HEK293 (cell line): ENCODE measurements at regions not wholly inside any gene's neighbourhood (a gene's known extent, or its start where the extent isn't known, plus 50 kb on each side); places are given as distances from the start of the nearest gene placed in this dataset.

ENCODE experiments used
- CTCF ChIA-PET: fragments of 350-600 bp; formaldehyde crosslinking; extraction: SDS; loops from one replicate; lab custom pipeline; 2021; ENCODE audit warnings: antibody characterized with exemption; lab: Yijun Ruan, JAX
- POLR2A ChIA-PET: fragments of 300-600 bp; formaldehyde crosslinking; extraction: SDS; loops from one replicate; lab custom pipeline; 2020; ENCODE audit warnings: antibody characterized with exemption, inconsistent platforms; lab: Yijun Ruan, JAX
- H3K27ac ChIP-seq: fragments of 200-500 bp; sonication (Bioruptor generic); 2 replicates; pipeline ENCODE4 v1.5.1; 2014; ENCODE audit warnings: low read depth, low read length, control low read depth, inconsistent platforms; ENCODE audit errors: extremely low read depth
- H3K36me3 ChIP-seq, 2 experiments: fragments of 200-500 bp in 1 of 2; sonication (Bioruptor generic) in 1 of 2; 1 replicate in 1 of 2; 2 replicates in 1 of 2; pipeline ENCODE4 v1.5.1; 2014 to 2017; ENCODE audit warnings: inconsistent platforms in 2 of 2, low read length in 2 of 2; ENCODE audit not compliant: control insufficient read depth in 2 of 2, insufficient read depth in 1 of 2
- H3K4me1 ChIP-seq: fragments of 200-500 bp; sonication (Bioruptor generic); 2 replicates; pipeline ENCODE4 v1.5.1; 2014; ENCODE audit warnings: mild to moderate bottlenecking, low read length, inconsistent platforms; ENCODE audit not compliant: control insufficient read depth, insufficient read depth
- H3K4me3 ChIP-seq: 2 replicates; pipeline ENCODE4 v1.5.1; 2011; ENCODE audit warnings: low read depth, mild to moderate bottlenecking, control low read depth, low read length, moderate library complexity
- H3K9me3 ChIP-seq: fragments of 200-500 bp; sonication (Bioruptor generic); 2 replicates; pipeline ENCODE4 v1.5.1; 2014; ENCODE audit warnings: low read depth, low read length, inconsistent platforms; ENCODE audit not compliant: control insufficient read depth, insufficient read depth
- ZNF10 ChIP-seq: fragments of 450-650 bp; formaldehyde crosslinking; IDR thresholded peaks from 2 replicates; pipeline ENCODE4 v1.5.1; 2017; ENCODE audit warnings: missing biosample characterization, missing genetic modification characterization
- ZNF112 ChIP-seq: fragments of 450-650 bp; formaldehyde crosslinking; IDR thresholded peaks from 2 replicates; pipeline ENCODE4 v1.5.0; 2017; ENCODE audit warnings: missing biosample characterization, missing genetic modification characterization
- ZNF211 ChIP-seq: fragments of 450-650 bp; formaldehyde crosslinking; IDR thresholded peaks from 2 replicates; pipeline ENCODE4 v1.5.1; 2016; ENCODE audit warnings: low read depth, missing biosample characterization, missing genetic modification characterization
- ZNF324 ChIP-seq: fragments of 450-650 bp; formaldehyde crosslinking; IDR thresholded peaks from 2 replicates; pipeline ENCODE4 v1.5.1; 2016; ENCODE audit warnings: missing biosample characterization, missing genetic modification characterization
- ZNF350 ChIP-seq: fragments of 450-650 bp; formaldehyde crosslinking; IDR thresholded peaks from 2 replicates; pipeline ENCODE4 v1.5.0; 2017; ENCODE audit warnings: missing biosample characterization, mild to moderate bottlenecking, missing genetic modification characterization
- ZNF610 ChIP-seq: fragments of 450-650 bp; formaldehyde crosslinking; IDR thresholded peaks from 2 replicates; pipeline ENCODE4 v1.5.1; 2016; ENCODE audit warnings: missing biosample characterization, missing genetic modification characterization, borderline replicate concordance
- ZNF629 ChIP-seq: fragments of 450-650 bp; formaldehyde crosslinking; IDR thresholded peaks from 2 replicates; pipeline ENCODE4 v1.5.1; 2017; ENCODE audit warnings: missing biosample characterization, missing genetic modification characterization
- ZNF664 ChIP-seq: fragments of 450-650 bp; formaldehyde crosslinking; IDR thresholded peaks from 2 replicates; pipeline ENCODE4 v1.5.1; 2016; ENCODE audit warnings: missing biosample characterization, missing genetic modification characterization
- ZNF768 ChIP-seq: fragments of 450-650 bp; formaldehyde crosslinking; IDR thresholded peaks from 2 replicates; pipeline ENCODE4 v1.5.1; 2018; ENCODE audit warnings: missing biosample characterization, mild to moderate bottlenecking, missing genetic modification characterization
- ZNF791 ChIP-seq: fragments of 450-650 bp; formaldehyde crosslinking; IDR thresholded peaks from 2 replicates; pipeline ENCODE4 v1.5.1; 2016; ENCODE audit warnings: missing biosample characterization, missing genetic modification characterization
- ZSCAN23 ChIP-seq: fragments of 450-650 bp; formaldehyde crosslinking; IDR thresholded peaks from 2 replicates; pipeline ENCODE4 v1.5.1; 2016; ENCODE audit warnings: missing biosample characterization, missing genetic modification characterization
- TF ChIP-seq, protein P1 (sequence below): fragments of 450-650 bp; formaldehyde crosslinking; IDR thresholded peaks from 2 replicates; pipeline ENCODE4 v1.5.1; 2016; ENCODE audit warnings: missing biosample characterization, missing genetic modification characterization
- TF ChIP-seq, protein P2 (sequence below): fragments of 450-650 bp; formaldehyde crosslinking; IDR thresholded peaks from 2 replicates; pipeline ENCODE4 v1.5.1; 2016; ENCODE audit warnings: missing biosample characterization, missing genetic modification characterization
- TF ChIP-seq, protein P3 (sequence below): fragments of 450-650 bp; formaldehyde crosslinking; IDR thresholded peaks from 2 replicates; pipeline ENCODE4 v1.5.1; 2017; ENCODE audit warnings: missing biosample characterization, missing genetic modification characterization
- TF ChIP-seq, protein P4 (sequence below): fragments of 450-650 bp; formaldehyde crosslinking; conservative IDR thresholded peaks from 2 replicates; pipeline ENCODE4 v1.5.1; 2016; ENCODE audit warnings: low read depth, missing biosample characterization, missing genetic modification characterization
- TF ChIP-seq, protein P5 (sequence below): fragments of 450-650 bp; formaldehyde crosslinking; IDR thresholded peaks from 2 replicates; pipeline ENCODE4 v1.5.1; 2016; ENCODE audit warnings: missing biosample characterization, missing genetic modification characterization

DNA sequence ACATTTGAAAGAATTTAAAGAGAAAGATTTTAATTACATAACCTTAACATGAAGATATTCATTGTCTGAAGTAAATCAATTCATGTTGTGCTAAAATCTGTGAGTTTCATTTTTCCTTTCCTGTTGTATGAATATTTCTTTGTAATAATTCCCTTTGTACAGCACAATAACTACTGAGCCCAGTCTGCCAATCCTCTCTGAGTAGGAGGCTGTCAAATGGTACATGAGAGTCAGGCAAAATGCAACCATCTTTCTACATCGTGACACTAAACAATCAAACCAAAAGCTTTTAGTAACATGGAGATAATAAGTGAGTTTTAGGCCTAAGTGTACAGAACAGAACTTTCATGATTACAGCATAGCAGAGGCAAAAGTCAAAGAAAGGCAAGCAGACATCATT lies 165.5 kb downstream of the PLPPR4 start (continued):
- TF ChIP-seq ZNF10 (no peak), ZSCAN23 (tag by site-specific recombination) (no peak)
- TF ChIP-seq, protein P1, sequence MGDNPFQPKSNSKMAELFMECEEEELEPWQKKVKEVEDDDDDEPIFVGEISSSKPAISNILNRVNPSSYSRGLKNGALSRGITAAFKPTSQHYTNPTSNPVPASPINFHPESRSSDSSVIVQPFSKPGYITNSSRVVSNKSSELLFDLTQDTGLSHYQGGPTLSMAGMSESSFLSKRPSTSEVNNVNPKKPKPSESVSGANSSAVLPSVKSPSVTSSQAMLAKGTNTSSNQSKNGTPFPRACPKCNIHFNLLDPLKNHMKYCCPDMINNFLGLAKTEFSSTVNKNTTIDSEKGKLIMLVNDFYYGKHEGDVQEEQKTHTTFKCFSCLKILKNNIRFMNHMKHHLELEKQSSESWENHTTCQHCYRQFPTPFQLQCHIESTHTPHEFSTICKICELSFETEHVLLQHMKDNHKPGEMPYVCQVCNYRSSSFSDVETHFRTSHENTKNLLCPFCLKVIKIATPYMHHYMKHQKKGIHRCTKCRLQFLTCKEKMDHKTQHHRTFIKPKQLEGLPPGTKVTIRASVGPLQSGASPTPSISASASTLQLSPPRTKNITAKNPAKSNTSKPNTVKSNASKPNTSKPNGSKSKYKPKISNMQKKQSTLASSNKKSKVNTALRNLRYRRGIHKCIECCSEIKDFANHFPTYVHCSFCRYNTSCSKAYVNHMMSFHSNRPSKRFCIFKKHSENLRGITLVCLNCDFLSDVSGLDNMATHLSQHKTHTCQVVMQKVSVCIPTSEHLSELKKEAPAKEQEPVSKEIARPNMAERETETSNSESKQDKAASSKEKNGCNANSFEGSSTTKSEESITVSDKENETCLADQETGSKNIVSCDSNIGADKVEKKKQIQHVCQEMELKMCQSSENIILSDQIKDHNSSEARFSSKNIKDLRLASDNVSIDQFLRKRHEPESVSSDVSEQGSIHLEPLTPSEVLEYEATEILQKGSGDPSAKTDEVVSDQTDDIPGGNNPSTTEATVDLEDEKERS (tag by site-specific recombination), result no peak
- TF ChIP-seq, protein P2, sequence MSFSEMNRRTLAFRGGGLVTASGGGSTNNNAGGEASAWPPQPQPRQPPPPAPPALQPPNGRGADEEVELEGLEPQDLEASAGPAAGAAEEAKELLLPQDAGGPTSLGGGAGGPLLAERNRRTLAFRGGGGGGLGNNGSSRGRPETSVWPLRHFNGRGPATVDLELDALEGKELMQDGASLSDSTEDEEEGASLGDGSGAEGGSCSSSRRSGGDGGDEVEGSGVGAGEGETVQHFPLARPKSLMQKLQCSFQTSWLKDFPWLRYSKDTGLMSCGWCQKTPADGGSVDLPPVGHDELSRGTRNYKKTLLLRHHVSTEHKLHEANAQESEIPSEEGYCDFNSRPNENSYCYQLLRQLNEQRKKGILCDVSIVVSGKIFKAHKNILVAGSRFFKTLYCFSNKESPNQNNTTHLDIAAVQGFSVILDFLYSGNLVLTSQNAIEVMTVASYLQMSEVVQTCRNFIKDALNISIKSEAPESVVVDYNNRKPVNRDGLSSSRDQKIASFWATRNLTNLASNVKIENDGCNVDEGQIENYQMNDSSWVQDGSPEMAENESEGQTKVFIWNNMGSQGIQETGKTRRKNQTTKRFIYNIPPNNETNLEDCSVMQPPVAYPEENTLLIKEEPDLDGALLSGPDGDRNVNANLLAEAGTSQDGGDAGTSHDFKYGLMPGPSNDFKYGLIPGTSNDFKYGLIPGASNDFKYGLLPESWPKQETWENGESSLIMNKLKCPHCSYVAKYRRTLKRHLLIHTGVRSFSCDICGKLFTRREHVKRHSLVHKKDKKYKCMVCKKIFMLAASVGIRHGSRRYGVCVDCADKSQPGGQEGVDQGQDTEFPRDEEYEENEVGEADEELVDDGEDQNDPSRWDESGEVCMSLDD (tag by site-specific recombination), result no peak

DNA sequence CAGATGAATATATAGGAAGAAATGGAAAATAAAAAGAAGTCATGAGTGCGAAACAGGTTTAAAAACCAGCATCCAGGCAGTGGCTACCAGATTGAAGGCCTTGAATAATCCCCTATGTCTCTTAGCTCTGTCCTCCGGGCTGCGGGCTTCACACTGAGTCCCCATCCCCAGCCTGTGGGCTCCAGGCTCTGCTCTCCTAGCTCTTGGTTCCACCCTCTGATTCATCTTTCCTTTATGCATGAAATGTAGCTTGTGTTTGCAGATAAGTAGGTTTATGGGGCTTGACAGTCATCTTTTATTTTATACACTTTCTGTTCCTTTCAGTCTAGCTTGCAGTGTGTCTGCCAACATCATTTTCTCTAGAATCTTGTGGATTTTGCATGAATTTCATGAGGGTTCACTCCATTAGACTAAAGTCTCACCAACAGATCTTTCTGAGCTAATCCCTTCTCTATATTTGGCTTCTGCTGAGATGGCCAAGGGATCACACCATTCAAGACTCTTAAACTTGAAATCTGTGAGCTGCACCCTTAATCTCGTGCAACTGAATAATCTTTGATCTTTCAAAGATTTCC lies 174.5 kb downstream of the PLPPR4 start:
- ChIA-PET POLR2A (no interaction called here), CTCF (interaction anchor here (0.6 kb wide), 1 partner anchor 40 kb away, joined by 3 read pairs; no protein-coding TSS in a partner anchor)
- no peak overlapping the region for H3K4me3 ChIP-seq
- H3K36me3 ChIP-seq, result no peaks in the 10 kb centered on the region
- H3K9me3 ChIP-seq, result no peaks in the 10 kb centered on the region
- no peaks in the 10 kb centered on the region for H3K4me1 ChIP-seq
- TF ChIP-seq ZNF768 (tag by site-specific recombination) (no peak), ZNF791 (tag by site-specific recombination) (no peak), ZNF350 (no peak)
- TF ChIP-seq, protein P3, sequence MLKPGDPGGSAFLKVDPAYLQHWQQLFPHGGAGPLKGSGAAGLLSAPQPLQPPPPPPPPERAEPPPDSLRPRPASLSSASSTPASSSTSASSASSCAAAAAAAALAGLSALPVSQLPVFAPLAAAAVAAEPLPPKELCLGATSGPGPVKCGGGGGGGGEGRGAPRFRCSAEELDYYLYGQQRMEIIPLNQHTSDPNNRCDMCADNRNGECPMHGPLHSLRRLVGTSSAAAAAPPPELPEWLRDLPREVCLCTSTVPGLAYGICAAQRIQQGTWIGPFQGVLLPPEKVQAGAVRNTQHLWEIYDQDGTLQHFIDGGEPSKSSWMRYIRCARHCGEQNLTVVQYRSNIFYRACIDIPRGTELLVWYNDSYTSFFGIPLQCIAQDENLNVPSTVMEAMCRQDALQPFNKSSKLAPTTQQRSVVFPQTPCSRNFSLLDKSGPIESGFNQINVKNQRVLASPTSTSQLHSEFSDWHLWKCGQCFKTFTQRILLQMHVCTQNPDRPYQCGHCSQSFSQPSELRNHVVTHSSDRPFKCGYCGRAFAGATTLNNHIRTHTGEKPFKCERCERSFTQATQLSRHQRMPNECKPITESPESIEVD, result no peak
- H3K27ac ChIP-seq, result no peak overlapping the region

DNA sequence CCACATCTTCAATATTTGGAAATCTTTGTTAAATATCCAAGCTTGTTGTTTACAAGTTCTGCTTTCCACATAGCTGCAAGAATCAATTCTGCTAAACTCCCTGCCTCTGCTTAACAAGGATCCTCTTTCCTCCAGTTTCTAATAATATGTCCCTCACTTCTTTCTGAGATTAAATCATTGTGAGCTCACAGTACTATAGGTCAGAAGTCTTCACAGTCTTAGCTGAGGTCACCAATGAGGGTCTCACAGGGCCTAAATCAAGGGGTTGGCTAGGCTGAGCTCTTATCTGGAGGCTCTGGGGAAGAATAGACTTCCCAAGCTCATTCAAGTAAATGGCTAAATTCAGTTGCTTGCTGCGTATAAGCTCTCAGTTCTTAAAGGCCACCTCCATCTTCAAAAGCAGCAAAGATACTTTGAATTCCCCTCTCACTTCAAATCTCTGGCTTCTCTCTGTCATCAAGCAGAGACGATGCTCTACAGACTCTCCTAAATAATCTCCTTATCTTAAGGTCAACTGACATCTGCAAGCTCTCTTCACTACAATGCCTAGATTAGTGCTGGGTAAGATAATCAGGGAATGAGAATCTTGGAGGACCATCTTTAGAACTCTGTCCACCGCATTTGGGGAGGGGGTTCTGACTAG lies 175.3 kb downstream of the PLPPR4 start:
- H3K36me3 ChIP-seq, result no peaks in the 10 kb centered on the region
- TF ChIP-seq ZNF112 (tag by site-specific recombination), result no peak
- TF ChIP-seq ZNF211, result no peak
- TF ChIP-seq, protein P4, sequence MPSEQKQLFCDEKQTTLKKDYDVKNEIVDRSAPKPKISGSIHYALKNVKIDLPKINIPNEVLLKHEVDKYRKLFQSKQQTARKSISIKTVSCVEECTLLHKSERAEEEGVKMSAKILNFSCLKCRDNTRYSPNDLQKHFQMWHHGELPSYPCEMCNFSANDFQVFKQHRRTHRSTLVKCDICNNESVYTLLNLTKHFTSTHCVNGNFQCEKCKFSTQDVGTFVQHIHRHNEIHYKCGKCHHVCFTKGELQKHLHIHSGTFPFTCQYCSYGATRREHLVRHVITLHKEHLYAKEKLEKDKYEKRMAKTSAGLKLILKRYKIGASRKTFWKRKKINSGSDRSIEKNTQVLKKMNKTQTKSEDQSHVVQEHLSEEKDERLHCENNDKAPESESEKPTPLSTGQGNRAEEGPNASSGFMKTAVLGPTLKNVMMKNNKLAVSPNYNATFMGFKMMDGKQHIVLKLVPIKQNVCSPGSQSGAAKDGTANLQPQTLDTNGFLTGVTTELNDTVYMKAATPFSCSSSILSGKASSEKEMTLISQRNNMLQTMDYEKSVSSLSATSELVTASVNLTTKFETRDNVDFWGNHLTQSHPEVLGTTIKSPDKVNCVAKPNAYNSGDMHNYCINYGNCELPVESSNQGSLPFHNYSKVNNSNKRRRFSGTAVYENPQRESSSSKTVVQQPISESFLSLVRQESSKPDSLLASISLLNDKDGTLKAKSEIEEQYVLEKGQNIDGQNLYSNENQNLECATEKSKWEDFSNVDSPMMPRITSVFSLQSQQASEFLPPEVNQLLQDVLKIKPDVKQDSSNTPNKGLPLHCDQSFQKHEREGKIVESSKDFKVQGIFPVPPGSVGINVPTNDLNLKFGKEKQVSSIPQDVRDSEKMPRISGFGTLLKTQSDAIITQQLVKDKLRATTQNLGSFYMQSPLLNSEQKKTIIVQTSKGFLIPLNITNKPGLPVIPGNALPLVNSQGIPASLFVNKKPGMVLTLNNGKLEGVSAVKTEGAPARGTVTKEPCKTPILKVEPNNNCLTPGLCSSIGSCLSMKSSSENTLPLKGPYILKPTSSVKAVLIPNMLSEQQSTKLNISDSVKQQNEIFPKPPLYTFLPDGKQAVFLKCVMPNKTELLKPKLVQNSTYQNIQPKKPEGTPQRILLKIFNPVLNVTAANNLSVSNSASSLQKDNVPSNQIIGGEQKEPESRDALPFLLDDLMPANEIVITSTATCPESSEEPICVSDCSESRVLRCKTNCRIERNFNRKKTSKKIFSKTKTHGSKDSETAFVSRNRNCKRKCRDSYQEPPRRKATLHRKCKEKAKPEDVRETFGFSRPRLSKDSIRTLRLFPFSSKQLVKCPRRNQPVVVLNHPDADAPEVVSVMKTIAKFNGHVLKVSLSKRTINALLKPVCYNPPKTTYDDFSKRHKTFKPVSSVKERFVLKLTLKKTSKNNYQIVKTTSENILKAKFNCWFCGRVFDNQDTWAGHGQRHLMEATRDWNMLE (tag by site-specific recombination), result no peak
- TF ChIP-seq ZNF610 (tag by site-specific recombination), result no peak
- no peak for TF ChIP-seq ZNF664 (tag by site-specific recombination)
- TF ChIP-seq, protein P5, sequence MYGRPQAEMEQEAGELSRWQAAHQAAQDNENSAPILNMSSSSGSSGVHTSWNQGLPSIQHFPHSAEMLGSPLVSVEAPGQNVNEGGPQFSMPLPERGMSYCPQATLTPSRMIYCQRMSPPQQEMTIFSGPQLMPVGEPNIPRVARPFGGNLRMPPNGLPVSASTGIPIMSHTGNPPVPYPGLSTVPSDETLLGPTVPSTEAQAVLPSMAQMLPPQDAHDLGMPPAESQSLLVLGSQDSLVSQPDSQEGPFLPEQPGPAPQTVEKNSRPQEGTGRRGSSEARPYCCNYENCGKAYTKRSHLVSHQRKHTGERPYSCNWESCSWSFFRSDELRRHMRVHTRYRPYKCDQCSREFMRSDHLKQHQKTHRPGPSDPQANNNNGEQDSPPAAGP (tag by site-specific recombination), result no peak
- TF ChIP-seq ZNF629 (tag by site-specific recombination), result no peak
- TF ChIP-seq ZNF324 (tag by site-specific recombination), result no peak
- TF ChIP-seq, all 188 proteins: peak for 0
- ChIA-PET CTCF (interaction anchor here (0.6 kb wide), 3 partner anchors 39 to 333 kb away, joined by 3 read pairs; no protein-coding TSS in a partner anchor), POLR2A (no interaction called here)
- H3K4me1 ChIP-seq, result no peaks in the 10 kb centered on the region
- no peak overlapping the region for H3K4me3 ChIP-seq
- no peak overlapping the region for H3K27ac ChIP-seq
- H3K9me3 ChIP-seq, result no peaks in the 10 kb centered on the region
